ENCODE measurements at regions not wholly inside any gene's neighbourhood (a gene's known extent, or its start where the extent isn't known, plus 50 kb on each side); places are given as distances from the start of the nearest gene placed in this dataset.

DNA sequence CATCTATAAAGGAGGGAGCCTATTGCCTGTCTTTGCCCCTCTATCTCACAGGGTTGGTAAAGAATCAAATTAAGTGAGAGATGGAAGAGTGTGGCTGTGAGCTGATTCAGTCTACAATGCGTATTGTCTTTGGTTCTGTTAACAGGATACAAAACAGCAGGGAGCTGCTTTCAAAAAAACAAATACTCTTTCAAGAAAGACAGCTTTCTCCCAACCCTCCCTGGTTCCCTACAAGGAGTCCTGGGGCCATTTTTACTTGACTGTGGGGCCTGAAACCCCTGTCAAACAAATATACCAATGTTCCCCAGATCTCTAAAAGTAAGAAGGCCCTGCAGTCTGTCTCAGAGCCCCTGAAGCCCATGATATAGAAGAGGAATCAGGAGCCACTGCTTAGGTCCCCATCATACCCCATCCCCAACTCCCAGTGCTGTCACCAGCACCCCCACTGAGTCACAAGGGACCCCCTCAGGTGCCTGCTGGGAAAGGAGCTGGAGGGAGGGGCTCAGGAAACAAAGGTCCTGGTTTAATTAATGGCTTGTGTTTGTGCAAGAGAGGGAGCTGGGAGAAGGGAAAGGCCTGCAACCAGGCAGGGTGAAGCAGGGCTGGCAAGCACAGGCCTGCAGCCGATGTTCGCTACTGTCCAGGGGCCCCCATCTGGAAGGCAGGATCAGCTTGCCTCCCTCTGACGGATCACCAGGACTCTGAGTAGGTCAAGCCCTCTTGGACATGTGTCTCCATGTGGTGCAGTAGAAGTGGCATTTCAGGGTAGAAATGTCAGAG is 182.0 kb upstream of the GHITM start:
- H3K9me3 ChIP-seq (ENCODE audit: insufficient read depth, low read depth) = no peaks in the 10 kb centered on the region
- TF ChIP-seq CTCF (conservative IDR thresholded peaks at IDR 0.05) (no peak), EZH2 (IDR thresholded peaks at IDR 0.05; ENCODE audit: low read depth) (no peak)
- H3K9me2 ChIP-seq (ENCODE audit: insufficient read depth) = no peaks in the 10 kb centered on the region
- no peak overlapping the region for H2AFZ ChIP-seq
- ChIA-PET CTCF (no interaction called here), POLR2A (ENCODE audit: unreplicated experiment) (no interaction called here)
- intact Hi-C loops (cut with micrococcal nuclease; ENCODE audit: unreplicated experiment) = no loop called here
- peaks cover 1% of the 10 kb centered on the region; the same call in 1 of the 2 replicates for H3K27me3 ChIP-seq (ENCODE audit: insufficient read depth, low read depth)
- no peaks in the 10 kb centered on the region for H3K36me3 ChIP-seq (ENCODE audit: low read depth)
- H3K4me3 ChIP-seq = no peak overlapping the region
- H3K79me2 ChIP-seq (ENCODE audit: low read depth) = no peaks in the 10 kb centered on the region
- BruUV-seq (replicated peaks) = no TSS peak
- no peaks in the 10 kb centered on the region; the same call in 1 of the 2 replicates for H4K20me1 ChIP-seq (ENCODE audit: insufficient read depth)
- no peaks in the 10 kb centered on the region for H3K4me1 ChIP-seq (replicated peaks; ENCODE audit: insufficient read depth)
- H3F3A ChIP-seq (ENCODE audit: insufficient read depth, low read depth) = no peaks in the 10 kb centered on the region
- no peak overlapping the region for H3K27ac ChIP-seq
- no peak for DNase-seq
- H3K4me2 ChIP-seq = no peak overlapping the region

- Histone ChIP-seq H3K4me1 (replicated peaks; ENCODE audit: insufficient read depth) (no peaks in the 10 kb centered on the region), H3K36me3 (ENCODE audit: low read depth) (no peaks in the 10 kb centered on the region), H3K9me3 (ENCODE audit: insufficient read depth, low read depth) (no peaks in the 10 kb centered on the region), H4K20me1 (ENCODE audit: insufficient read depth) (no peaks in the 10 kb centered on the region; the same call in 1 of the 2 replicates), H3K9me2 (ENCODE audit: insufficient read depth) (no peaks in the 10 kb centered on the region), H3K79me2 (ENCODE audit: low read depth) (no peaks in the 10 kb centered on the region), H2AFZ (no peak overlapping the region), H3K27me3 (ENCODE audit: insufficient read depth, low read depth) (peaks cover 12% of the 10 kb centered on the region; the same call in 1 of the 2 replicates), H3K4me3 (no peak overlapping the region), H3K4me2 (no peak overlapping the region), H3K27ac (no peak overlapping the region), H3F3A (ENCODE audit: insufficient read depth, low read depth) (no peaks in the 10 kb centered on the region)
- BruUV-seq (replicated peaks) = no TSS peak
- DNase-seq = no peak
- intact Hi-C loops (cut with micrococcal nuclease; ENCODE audit: unreplicated experiment) = no loop called here
- ChIA-PET CTCF (interaction anchor here (0.7 kb wide), 1 partner anchor 14 kb away, joined by 3 read pairs; no protein-coding TSS in a partner anchor), POLR2A (ENCODE audit: unreplicated experiment) (no interaction called here)
- no peak for TF ChIP-seq CTCF (conservative IDR thresholded peaks at IDR 0.05)
- TF ChIP-seq EZH2 (IDR thresholded peaks at IDR 0.05; ENCODE audit: low read depth) = no peak
Observed at GRCh38 chr10:83959328-83959727, 180.0 kb upstream of the GHITM start.

DNA sequence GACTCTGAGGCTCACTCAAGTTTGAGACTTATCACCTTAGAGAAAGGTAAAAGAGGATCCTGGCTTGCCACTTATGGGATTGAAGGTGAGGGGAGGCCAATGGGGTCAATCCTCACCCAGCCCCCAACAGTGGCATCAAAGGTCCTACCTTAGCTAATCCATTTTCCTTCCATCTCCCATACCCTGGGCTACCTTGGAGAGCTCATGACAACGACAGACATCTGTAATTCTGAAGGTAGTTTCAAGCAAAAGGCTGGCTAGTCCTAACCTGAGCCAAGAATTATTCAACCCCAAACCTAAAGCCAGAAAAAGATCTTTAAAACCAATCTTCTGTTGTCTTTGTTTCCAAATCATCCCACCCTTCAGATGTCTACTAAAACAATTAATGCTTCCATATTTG is 179.2 kb upstream of the GHITM start:
- no peaks in the 10 kb centered on the region for H3K9me2 ChIP-seq (ENCODE audit: insufficient read depth)
- H2AFZ ChIP-seq = no peak overlapping the region
- DNase-seq = no peak
- intact Hi-C loops (cut with micrococcal nuclease; ENCODE audit: unreplicated experiment) = no loop called here
- no peaks in the 10 kb centered on the region for H3K36me3 ChIP-seq (ENCODE audit: low read depth)
- no peak overlapping the region for H3K4me2 ChIP-seq
- H4K20me1 ChIP-seq (ENCODE audit: insufficient read depth) = no peaks in the 10 kb centered on the region; the same call in 1 of the 2 replicates
- CTCF ChIA-PET = no interaction called here
- POLR2A ChIA-PET (ENCODE audit: unreplicated experiment) = no interaction called here
- no peaks in the 10 kb centered on the region for H3K9me3 ChIP-seq (ENCODE audit: insufficient read depth, low read depth)
- no peaks in the 10 kb centered on the region for H3K4me1 ChIP-seq (replicated peaks; ENCODE audit: insufficient read depth)
- no peak overlapping the region for H3K27ac ChIP-seq
- no peak overlapping the region for H3K4me3 ChIP-seq
- no peaks in the 10 kb centered on the region for H3F3A ChIP-seq (ENCODE audit: insufficient read depth, low read depth)
- H3K79me2 ChIP-seq (ENCODE audit: low read depth) = no peaks in the 10 kb centered on the region
- TF ChIP-seq EZH2 (IDR thresholded peaks at IDR 0.05; ENCODE audit: low read depth) = no peak
- no peak for TF ChIP-seq CTCF (conservative IDR thresholded peaks at IDR 0.05)
- peaks cover 15% of the 10 kb centered on the region; the same call in 1 of the 2 replicates for H3K27me3 ChIP-seq (ENCODE audit: insufficient read depth, low read depth)
- BruUV-seq (replicated peaks) = no TSS peak
